Neuronal stem cell (in vitro differentiated cells): ENCODE measurements at regions not wholly inside any gene's neighbourhood (a gene's known extent, or its start where the extent isn't known, plus 50 kb on each side); places are given as distances from the start of the nearest gene placed in this dataset.

ENCODE experiments used
- DNase-seq: peaks from one replicate; pipeline ENCODE4 v3.0.0-alpha.2; 2013; ENCODE audit warnings: low spot score
- H2AFZ ChIP-seq: one replicate; pipeline ENCODE4 v1.6.1; 2013; ENCODE audit warnings: mild to moderate bottlenecking, low read length, inconsistent platforms
- H2AK5ac ChIP-seq: 2 replicates; pipeline ENCODE4 v1.6.1; 2013; ENCODE audit warnings: low read depth, mild to moderate bottlenecking, inconsistent platforms, low read length, moderate library complexity, mixed read lengths
- H2BK120ac ChIP-seq: 2 replicates; pipeline ENCODE4 v1.6.1; 2013; ENCODE audit warnings: low read depth, mild to moderate bottlenecking, inconsistent platforms, low read length, moderate library complexity, mixed read lengths
- H2BK12ac ChIP-seq: one replicate; pipeline ENCODE4 v1.6.1; 2013; ENCODE audit warnings: low read length, inconsistent platforms
- H2BK15ac ChIP-seq: 2 replicates; pipeline ENCODE4 v1.6.1; 2013; ENCODE audit warnings: mild to moderate bottlenecking, low read length, inconsistent platforms, mixed read lengths
- H2BK5ac ChIP-seq: one replicate; pipeline ENCODE4 v1.6.1; 2013; ENCODE audit warnings: inconsistent platforms, mild to moderate bottlenecking, low read length, moderate library complexity
- H3K14ac ChIP-seq: one replicate; pipeline ENCODE4 v1.6.1; 2013; ENCODE audit warnings: low read length, inconsistent platforms
- H3K18ac ChIP-seq: 2 replicates; pipeline ENCODE4 v1.6.1; 2013; ENCODE audit warnings: low read length, inconsistent platforms
- H3K23ac ChIP-seq: 2 replicates; pipeline ENCODE4 v1.6.1; 2013; ENCODE audit warnings: low read depth, mild to moderate bottlenecking, mixed read lengths, low read length, inconsistent platforms; ENCODE audit not compliant: poor library complexity
- H3K27ac ChIP-seq: replicated peaks from 3 replicates; pipeline ENCODE4 v1.5.1; 2013; ENCODE audit warnings: low read length, inconsistent platforms
- H3K27me3 ChIP-seq, 3 experiments: 2 replicates each; pipeline ENCODE4 v1.6.1; 2013; ENCODE audit warnings: low read length in 3 of 3, mild to moderate bottlenecking in 2 of 3, inconsistent platforms in 1 of 3, low read depth in 1 of 3, mixed read lengths in 1 of 3, moderate library complexity in 1 of 3; ENCODE audit not compliant: control insufficient read depth in 3 of 3, insufficient read depth in 3 of 3
- H3K36me3 ChIP-seq, 2 donors: replicated peaks in 1 of 2; 2 replicates each; pipeline ENCODE4 v1.6.1; 2013; ENCODE audit warnings: low read length in 2 of 2; ENCODE audit not compliant: control insufficient read depth in 2 of 2, insufficient read depth in 2 of 2
- H3K4ac ChIP-seq: 2 replicates; pipeline ENCODE4 v1.6.1; 2013; ENCODE audit warnings: inconsistent platforms, mild to moderate bottlenecking, low read length, moderate library complexity
- H3K4me1 ChIP-seq, 2 donors: 1 replicate in 1 of 2; 2 replicates in 1 of 2; pipeline ENCODE4 v1.6.1; 2013; ENCODE audit warnings: low read length in 2 of 2, low read depth in 1 of 2; ENCODE audit not compliant: control insufficient read depth in 2 of 2, insufficient read depth in 1 of 2
- H3K4me2 ChIP-seq: one replicate; pipeline ENCODE4 v1.6.1; 2013; ENCODE audit warnings: mild to moderate bottlenecking, low read length, inconsistent platforms; ENCODE audit not compliant: insufficient read depth, poor library complexity, severe bottlenecking
- H3K4me3 ChIP-seq, 2 donors: 2 replicates each; pipeline ENCODE4 v1.5.1; 2013; ENCODE audit warnings: low read length in 2 of 2, mild to moderate bottlenecking in 2 of 2, inconsistent platforms in 1 of 2, moderate library complexity in 1 of 2
- H3K79me1 ChIP-seq: one replicate; pipeline ENCODE4 v1.6.1; 2013; ENCODE audit warnings: low read depth, mild to moderate bottlenecking, inconsistent platforms, low read length, moderate library complexity
- H3K9ac ChIP-seq: one replicate; pipeline ENCODE4 v1.6.1; 2013; ENCODE audit warnings: mild to moderate bottlenecking, low read depth, low read length, inconsistent platforms; ENCODE audit not compliant: poor library complexity
- H3K9me3 ChIP-seq, 2 donors: replicated peaks in 1 of 2; 2 replicates each; pipeline versions ENCODE3 to v1.6.1; 2013; ENCODE audit warnings: low read length in 2 of 2, mild to moderate bottlenecking in 2 of 2, inconsistent platforms in 1 of 2, low read depth in 1 of 2, mixed read lengths in 1 of 2, moderate library complexity in 1 of 2; ENCODE audit not compliant: control insufficient read depth in 2 of 2, insufficient read depth in 1 of 2
- H4K8ac ChIP-seq: one replicate; pipeline ENCODE4 v1.6.1; 2013; ENCODE audit warnings: low read depth, mild to moderate bottlenecking, inconsistent platforms, low read length, moderate library complexity
- H4K91ac ChIP-seq: one replicate; pipeline ENCODE4 v1.6.1; 2013; ENCODE audit warnings: low read length, low read depth, mild to moderate bottlenecking, inconsistent platforms; ENCODE audit not compliant: poor library complexity
- WGBS, 2 donors: extraction: QIAGEN DNeasy Blood & Tissue Kit; methylation state at CpG; one replicate each; pipeline ENCODE4 v1.1.7; 2013; ENCODE audit warnings: missing lambda C conversion rate in 2 of 2, mixed read lengths in 1 of 2; ENCODE audit not compliant: insufficient read length in 2 of 2, insufficient replicate concordance in 1 of 2; ENCODE audit errors: extremely low coverage in 2 of 2; 5-methylcytosine and 5-hydroxymethylcytosine counted together

- no peak overlapping the region for H2BK15ac ChIP-seq
- no peak overlapping the region for H4K91ac ChIP-seq
- no peaks in the 10 kb centered on the region for H3K36me3 ChIP-seq
- no peak overlapping the region for H3K18ac ChIP-seq
- H3K27ac ChIP-seq, result no peak overlapping the region
- no peak overlapping the region for H2BK5ac ChIP-seq
- H3K9me3 ChIP-seq, result no peaks in the 10 kb centered on the region
- H2BK12ac ChIP-seq, result no peak overlapping the region
- no peak overlapping the region for H2BK120ac ChIP-seq
- no peak overlapping the region for H2AFZ ChIP-seq
- H4K8ac ChIP-seq, result no peak overlapping the region
- no peak overlapping the region for H3K4ac ChIP-seq
- H2AK5ac ChIP-seq, result no peak overlapping the region
- H3K4me1 ChIP-seq, result no peaks in the 10 kb centered on the region
- no peaks in the 10 kb centered on the region for H3K79me1 ChIP-seq
- H3K27me3 ChIP-seq, result no peaks in the 10 kb centered on the region
- H3K14ac ChIP-seq, result no peak overlapping the region
- DNase-seq, result no peak
- H3K4me2 ChIP-seq, result no peak overlapping the region
- WGBS, 2 donors, result no CpG with 5 or more reads among the region's 2 CpGs
- no peak overlapping the region for H3K9ac ChIP-seq
- H3K23ac ChIP-seq, result no peak overlapping the region
- H3K4me3 ChIP-seq, result no peak overlapping the region
Measured at GRCh38 chr14:40268236-40268635, 836.0 kb upstream of the FBXO33 start.

- no peaks in the 10 kb centered on the region for H3K36me3 ChIP-seq
- H3K4me3 ChIP-seq, result no peak overlapping the region
Measured at GRCh38 chr14:40265096-40265495, 832.9 kb upstream of the FBXO33 start.

GRCh38 chr14:40252817-40253447 lies 820.7 kb upstream of the FBXO33 start:
- Histone ChIP-seq H3K36me3 (no peaks in the 10 kb centered on the region), H4K8ac (no peak overlapping the region), H3K4me2 (no peak overlapping the region), H3K23ac (no peak overlapping the region), H3K9me3 (no peaks in the 10 kb centered on the region), H2BK15ac (no peak overlapping the region), H3K18ac (no peak overlapping the region), H3K27ac (no peak overlapping the region), H2BK5ac (no peak overlapping the region), H2BK12ac (no peak overlapping the region), H2AFZ (no peak overlapping the region), H4K91ac (no peak overlapping the region), H2BK120ac (no peak overlapping the region), H2AK5ac (no peak overlapping the region), H3K79me1 (no peaks in the 10 kb centered on the region), H3K14ac (no peak overlapping the region), H3K9ac (no peak overlapping the region), H3K27me3 (no peaks in the 10 kb centered on the region), H3K4me1 (no peaks in the 10 kb centered on the region), H3K4me3 (no peak overlapping the region), H3K4ac (peak overlapping the region; percentile 4)
- no peak for DNase-seq
- no CpG with 5 or more reads among the region's 2 CpGs for WGBS, 2 donors

More at GRCh38 chr14:40265096-40265495, 832.9 kb upstream of the FBXO33 start:
- Histone ChIP-seq H4K8ac (no peak overlapping the region), H2AFZ (no peak overlapping the region), H2AK5ac (no peak overlapping the region), H2BK120ac (no peak overlapping the region), H4K91ac (no peak overlapping the region), H3K27ac (no peak overlapping the region), H3K18ac (no peak overlapping the region), H2BK5ac (no peak overlapping the region), H3K9ac (no peak overlapping the region), H3K4me1 (no peaks in the 10 kb centered on the region), H3K27me3 (no peaks in the 10 kb centered on the region), H3K9me3 (no peaks in the 10 kb centered on the region), H3K23ac (no peak overlapping the region), H3K79me1 (no peaks in the 10 kb centered on the region), H3K14ac (no peak overlapping the region), H2BK12ac (no peak overlapping the region), H2BK15ac (no peak overlapping the region), H3K4me2 (no peak overlapping the region), H3K4ac (no peak overlapping the region)
- no CpG with 5 or more reads among the region's 1 CpG for WGBS, 2 donors
- no peak for DNase-seq

GRCh38 chr14:40248671-40249070 lies 816.4 kb upstream of the FBXO33 start:
- no peaks in the 10 kb centered on the region for H3K9me3 ChIP-seq
- no peak overlapping the region for H4K8ac ChIP-seq
- no peak overlapping the region for H3K23ac ChIP-seq
- no peak overlapping the region for H3K4ac ChIP-seq
- no peak overlapping the region for H2BK5ac ChIP-seq
- no peak overlapping the region for H2BK12ac ChIP-seq
- H3K9ac ChIP-seq, result no peak overlapping the region
- no peaks in the 10 kb centered on the region for H3K36me3 ChIP-seq
- H3K79me1 ChIP-seq, result no peaks in the 10 kb centered on the region
- no peak overlapping the region for H3K4me2 ChIP-seq
- no peaks in the 10 kb centered on the region for H3K27me3 ChIP-seq
- H2BK15ac ChIP-seq, result no peak overlapping the region
- H3K18ac ChIP-seq, result no peak overlapping the region
- no peak for DNase-seq
- H3K27ac ChIP-seq, result no peak overlapping the region
- H2AFZ ChIP-seq, result no peak overlapping the region
- no peak overlapping the region for H3K14ac ChIP-seq
- H2AK5ac ChIP-seq, result no peak overlapping the region
- H2BK120ac ChIP-seq, result no peak overlapping the region
- no CpG with 5 or more reads among the region's 1 CpG for WGBS, 2 donors
- no peaks in the 10 kb centered on the region for H3K4me1 ChIP-seq
- H4K91ac ChIP-seq, result no peak overlapping the region
- H3K4me3 ChIP-seq, result no peak overlapping the region
